Muscle layer of duodenum (tissue), 2 donors: ENCODE measurements at regions not wholly inside any gene's neighbourhood (a gene's known extent, or its start where the extent isn't known, plus 50 kb on each side); places are given as distances from the start of the nearest gene placed in this dataset.

Experiments used
- H3K27ac ChIP-seq: one replicate; pipeline ENCODE4 v1.7.0; 2013; ENCODE audit warnings: mild to moderate bottlenecking, low read length
- H3K27me3 ChIP-seq: one replicate; pipeline ENCODE4 v1.7.0; 2013; ENCODE audit warnings: low read depth, mild to moderate bottlenecking, control low read depth, low read length
- H3K36me3 ChIP-seq, 2 donors: one replicate each; pipeline ENCODE4 v1.7.0; 2013; ENCODE audit warnings: low read length in 2 of 2, control low read depth in 1 of 2, mild to moderate bottlenecking in 1 of 2; ENCODE audit not compliant: insufficient read depth in 2 of 2, control insufficient read depth in 1 of 2
- H3K4me1 ChIP-seq, 2 donors: one replicate each; pipeline ENCODE4 v1.7.0; 2013; ENCODE audit warnings: low read length in 2 of 2, mild to moderate bottlenecking in 2 of 2, control low read depth in 1 of 2, moderate library complexity in 1 of 2; ENCODE audit not compliant: insufficient read depth in 2 of 2, control insufficient read depth in 1 of 2
- H3K4me3 ChIP-seq, 2 donors: one replicate each; pipeline ENCODE4 v1.7.0; 2013; ENCODE audit warnings: low read length in 2 of 2, low read depth in 1 of 2, mild to moderate bottlenecking in 1 of 2
- H3K9me3 ChIP-seq, 2 donors: one replicate each; pipeline ENCODE4 v1.7.0; 2013; ENCODE audit warnings: low read length in 2 of 2, control low read depth in 1 of 2, mild to moderate bottlenecking in 1 of 2; ENCODE audit not compliant: control insufficient read depth in 1 of 2
- donor health status: healthy.

GRCh38 chr3:171943262-171944117, 95.9 kb upstream of the FNDC3B start:
- no peaks in the 10 kb centered on the region for H3K27me3 ChIP-seq
- no peak overlapping the region for H3K4me3 ChIP-seq
- no peaks in the 10 kb centered on the region for H3K36me3 ChIP-seq
- no peak overlapping the region for H3K27ac ChIP-seq
- H3K9me3 ChIP-seq, result no peaks in the 10 kb centered on the region
- peaks cover 0 to 4% of the 10 kb centered on the region in 2 donors for H3K4me1 ChIP-seq

- Histone ChIP-seq H3K27ac (no peak overlapping the region), H3K9me3 (no peaks in the 10 kb centered on the region), H3K27me3 (no peaks in the 10 kb centered on the region), H3K4me3 (no peak overlapping the region), H3K4me1 (peaks cover 0 to 4% of the 10 kb centered on the region in 2 donors), H3K36me3 (no peaks in the 10 kb centered on the region)
These were observed 95.0 kb upstream of the FNDC3B start for GRCh38 chr3:171944118-171945016.

- Histone ChIP-seq H3K9me3 (no peaks in the 10 kb centered on the region), H3K27me3 (no peaks in the 10 kb centered on the region), H3K27ac (no peak overlapping the region), H3K4me3 (no peak overlapping the region), H3K4me1 (peaks cover 0 to 4% of the 10 kb centered on the region in 2 donors), H3K36me3 (no peaks in the 10 kb centered on the region)
These were observed 90.7 kb upstream of the FNDC3B start for GRCh38 chr3:171948674-171949073.

- Histone ChIP-seq H3K4me1 (peaks cover 0 to 2% of the 10 kb centered on the region in 2 donors), H3K27me3 (no peaks in the 10 kb centered on the region), H3K27ac (no peak overlapping the region), H3K36me3 (no peaks in the 10 kb centered on the region), H3K4me3 (no peak overlapping the region), H3K9me3 (no peaks in the 10 kb centered on the region)
These were observed 89.8 kb upstream of the FNDC3B start for GRCh38 chr3:171949554-171949953.

- Histone ChIP-seq H3K9me3 (no peaks in the 10 kb centered on the region), H3K36me3 (no peaks in the 10 kb centered on the region), H3K4me1 (no peaks in the 10 kb centered on the region), H3K27ac (no peak overlapping the region), H3K27me3 (no peaks in the 10 kb centered on the region), H3K4me3 (no peak overlapping the region)
These were observed 89.0 kb upstream of the FNDC3B start for GRCh38 chr3:171950373-171950772.

GRCh38 chr3:171951597-171951996, 87.8 kb upstream of the FNDC3B start:
- H3K27me3 ChIP-seq, result no peaks in the 10 kb centered on the region
- H3K4me1 ChIP-seq, result no peaks in the 10 kb centered on the region
- H3K27ac ChIP-seq, result no peak overlapping the region
- no peaks in the 10 kb centered on the region for H3K9me3 ChIP-seq
- no peaks in the 10 kb centered on the region for H3K36me3 ChIP-seq
- H3K4me3 ChIP-seq, result no peak overlapping the region

GRCh38 chr3:171953301-171954022, 85.9 kb upstream of the FNDC3B start:
- no peak overlapping the region for H3K27ac ChIP-seq
- no peaks in the 10 kb centered on the region for H3K27me3 ChIP-seq
- no peaks in the 10 kb centered on the region for H3K36me3 ChIP-seq
- H3K4me3 ChIP-seq, result no peak overlapping the region
- H3K4me1 ChIP-seq, result no peaks in the 10 kb centered on the region
- no peaks in the 10 kb centered on the region for H3K9me3 ChIP-seq

GRCh38 chr3:171954690-171955383, 84.5 kb upstream of the FNDC3B start:
- no peaks in the 10 kb centered on the region for H3K9me3 ChIP-seq

GRCh38 chr3:171955598-171955997, 83.8 kb upstream of the FNDC3B start:
- Histone ChIP-seq H3K27me3 (no peaks in the 10 kb centered on the region), H3K36me3 (no peaks in the 10 kb centered on the region), H3K9me3 (no peaks in the 10 kb centered on the region), H3K4me1 (no peaks in the 10 kb centered on the region), H3K27ac (no peak overlapping the region), H3K4me3 (no peak overlapping the region)

More at GRCh38 chr3:171954690-171955383, 84.5 kb upstream of the FNDC3B start:
- no peaks in the 10 kb centered on the region for H3K27me3 ChIP-seq
- H3K4me1 ChIP-seq, result no peaks in the 10 kb centered on the region
- no peak overlapping the region for H3K4me3 ChIP-seq
- H3K27ac ChIP-seq, result no peak overlapping the region
- no peaks in the 10 kb centered on the region for H3K36me3 ChIP-seq

GRCh38 chr3:171956181-171956683, 83.1 kb upstream of the FNDC3B start:
- no peaks in the 10 kb centered on the region for H3K9me3 ChIP-seq
- H3K4me3 ChIP-seq, result no peak overlapping the region
- no peaks in the 10 kb centered on the region for H3K27me3 ChIP-seq
- H3K36me3 ChIP-seq, result no peaks in the 10 kb centered on the region
- H3K27ac ChIP-seq, result no peak overlapping the region
- no peaks in the 10 kb centered on the region for H3K4me1 ChIP-seq
